ENCODE measurements at regions not wholly inside any gene's neighbourhood (a gene's known extent, or its start where the extent isn't known, plus 50 kb on each side); places are given as distances from the start of the nearest gene placed in this dataset.

DNA sequence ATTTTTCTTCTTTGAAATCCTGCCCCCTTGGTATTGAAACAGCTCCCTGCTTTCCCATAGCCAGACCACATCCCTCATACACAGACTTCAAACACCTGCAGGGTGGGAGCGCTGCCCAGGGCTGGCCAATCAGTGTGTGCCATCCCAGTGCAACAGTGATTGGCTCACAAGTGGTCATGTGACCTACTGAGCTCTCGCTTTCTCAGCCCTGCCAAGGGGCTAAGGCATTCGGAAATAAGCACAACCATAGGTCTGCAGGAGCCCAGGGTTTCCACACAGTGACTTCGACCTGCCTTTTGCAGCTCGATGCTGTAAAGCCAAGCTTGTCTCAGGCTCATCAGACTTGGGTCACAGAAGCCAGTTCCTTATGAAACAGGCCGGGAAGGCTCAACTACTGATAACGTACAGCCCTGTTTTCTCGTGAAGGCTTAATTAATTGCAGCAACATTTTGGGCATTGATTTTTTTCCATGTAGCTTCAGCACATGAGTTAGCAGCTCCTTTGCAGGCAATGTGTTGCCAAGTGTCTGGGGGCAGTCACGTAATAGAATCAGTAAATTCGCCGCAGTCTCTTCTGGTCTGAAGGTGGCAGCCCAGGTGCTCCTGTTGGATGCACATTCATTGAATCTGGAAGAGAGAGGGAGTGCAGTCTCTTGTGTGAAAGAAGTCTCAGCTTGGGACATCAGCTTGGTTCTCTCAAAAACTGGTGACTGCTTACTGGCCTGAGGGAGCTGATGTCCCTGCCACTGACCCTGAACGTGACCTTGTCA lies 1091.8 kb downstream of the AACS start:
- no peak for DNase-seq (ENCODE audit: low read depth in 1 of 2, low spot score in 1 of 2)

GRCh38 chr12:126157575-126157966 lies 1092.3 kb downstream of the AACS start:
- no peak for DNase-seq (ENCODE audit: low read depth in 1 of 2, low spot score in 1 of 2)

GRCh38 chr12:126159139-126159538 lies 1093.9 kb downstream of the AACS start:
- DNase-seq (ENCODE audit: low read depth in 1 of 2, low spot score in 1 of 2) = no peak

DNA sequence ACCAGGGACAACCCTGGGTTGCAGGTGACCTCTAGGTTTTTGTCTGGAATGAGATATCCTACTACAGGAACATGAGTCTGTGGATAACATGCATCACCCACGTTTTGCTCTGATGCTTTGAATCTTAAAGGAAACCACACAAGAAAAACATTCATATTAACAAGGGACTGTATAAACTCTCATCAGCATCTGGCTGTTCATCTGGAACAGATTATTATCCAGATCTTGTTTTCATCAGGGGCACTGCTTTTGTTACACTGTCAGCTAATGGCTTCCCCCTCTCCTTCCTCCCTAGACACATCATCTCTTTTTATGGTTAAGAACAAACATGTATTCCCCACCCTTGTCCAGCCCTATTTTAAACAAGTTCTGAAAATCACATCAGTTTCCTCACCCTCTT lies 1095.7 kb downstream of the AACS start:
- DNase-seq (ENCODE audit: low read depth in 1 of 2, low spot score in 1 of 2) = no peak

DNA sequence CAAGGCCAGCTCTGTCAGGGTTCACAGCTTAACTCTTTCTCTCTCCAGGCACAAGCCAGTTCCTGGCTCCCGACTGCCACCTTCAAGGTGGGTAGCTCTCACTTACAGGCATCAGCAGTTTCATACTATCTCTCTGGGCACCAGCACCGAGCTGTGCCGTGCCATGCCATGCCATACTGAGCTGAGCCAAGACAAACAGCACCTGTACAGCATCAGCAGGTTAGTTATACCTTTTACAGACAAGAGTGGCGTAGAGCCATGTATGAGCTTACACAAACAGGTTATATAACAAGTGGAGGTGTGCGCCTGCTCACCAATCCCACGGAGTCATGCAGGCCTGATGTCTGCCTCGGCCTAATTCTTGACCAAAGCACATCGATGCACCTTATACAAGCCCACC lies 1098.7 kb downstream of the AACS start:
- no peak for DNase-seq (ENCODE audit: low read depth in 1 of 2, low spot score in 1 of 2)

DNA sequence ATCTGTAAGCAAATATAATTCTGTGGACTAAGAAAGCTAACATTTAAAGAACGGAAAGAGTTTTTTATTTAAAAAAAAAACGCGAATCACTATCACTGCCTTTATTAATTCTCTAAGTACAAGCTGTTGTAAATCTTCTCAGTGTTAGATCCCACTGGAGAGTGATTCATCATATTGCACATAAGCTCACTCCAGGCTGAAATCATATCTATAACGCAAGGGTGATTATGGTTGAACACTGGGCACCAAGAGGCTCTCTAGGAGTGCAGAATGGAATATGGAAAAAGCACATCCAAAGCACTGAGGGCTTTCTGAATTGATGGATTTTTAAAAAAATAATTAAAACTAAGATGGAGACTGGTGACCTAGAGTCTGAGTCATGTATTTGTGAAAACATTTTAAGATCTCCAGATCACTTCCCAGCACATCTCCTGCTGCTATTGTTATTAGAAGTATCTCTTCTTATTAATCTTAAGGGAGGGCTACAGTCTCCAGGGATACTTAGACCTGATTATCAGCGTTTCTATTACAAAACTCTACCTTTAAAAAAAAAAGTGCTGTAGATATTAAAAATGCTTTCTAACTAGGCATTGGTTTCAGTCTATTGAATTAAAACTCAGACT lies 1106.8 kb downstream of the AACS start:
- DNase-seq (ENCODE audit: low read depth in 1 of 2, low spot score in 1 of 2) = no peak

DNA sequence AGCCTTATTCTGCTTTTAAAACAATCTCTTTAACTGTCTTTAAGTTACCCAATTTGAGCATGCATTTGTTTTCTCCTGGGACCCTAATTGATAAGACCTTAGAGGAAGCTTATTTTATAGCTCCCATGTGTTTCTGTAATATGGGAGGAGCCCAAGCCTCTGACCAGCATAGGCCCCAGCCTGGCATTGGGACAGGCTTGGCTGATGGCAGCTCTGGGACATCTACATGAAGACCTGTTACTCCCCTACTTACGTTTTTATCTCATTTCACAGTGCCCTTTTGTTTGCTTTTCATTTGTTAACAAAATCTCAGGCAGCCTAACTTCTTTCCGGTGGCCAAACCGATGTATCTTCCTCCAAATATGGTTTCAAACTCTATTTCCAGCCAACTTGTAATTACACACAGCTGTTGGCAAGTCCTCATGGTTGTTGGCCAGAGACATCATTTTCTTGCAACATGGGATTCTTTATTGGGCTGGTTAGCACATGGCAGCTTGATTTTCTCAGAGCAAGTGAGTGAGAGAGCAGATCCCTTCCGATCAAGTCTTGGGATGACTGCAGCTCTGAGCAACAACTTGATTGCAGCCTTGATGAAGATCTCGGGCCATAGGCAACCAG lies 1117.5 kb downstream of the AACS start:
- DNase-seq (ENCODE audit: low read depth in 1 of 2, low spot score in 1 of 2) = no peak

DNA sequence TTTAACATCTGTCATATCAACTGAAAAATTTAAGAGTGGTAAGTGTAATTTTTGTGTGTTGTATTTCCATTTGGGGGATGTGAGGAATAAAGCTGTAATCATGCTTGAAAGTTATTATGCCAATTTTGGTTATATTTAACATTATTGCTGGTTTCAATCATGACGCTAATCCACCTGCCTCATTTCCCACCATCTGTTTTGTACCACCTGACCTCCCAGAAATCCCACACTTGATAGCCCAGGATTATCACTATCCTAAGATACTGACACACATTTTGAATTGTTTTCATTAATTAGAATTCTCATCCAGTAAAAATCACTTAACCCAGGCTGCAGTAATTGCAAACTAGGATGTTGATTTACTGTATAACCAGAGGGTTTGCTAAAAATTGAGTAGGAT lies 1119.8 kb downstream of the AACS start:
- no peak for DNase-seq (ENCODE audit: low read depth in 1 of 2, low spot score in 1 of 2)

GRCh38 chr12:126189856-126190255 lies 1124.6 kb downstream of the AACS start:
- no peak for DNase-seq (ENCODE audit: low read depth in 1 of 2, low spot score in 1 of 2)

GRCh38 chr12:126191031-126191891 lies 1126.0 kb downstream of the AACS start:
- no peak for DNase-seq (ENCODE audit: low read depth in 1 of 2, low spot score in 1 of 2)

GRCh38 chr12:126191949-126192348 lies 1126.7 kb downstream of the AACS start:
- DNase-seq (ENCODE audit: low read depth in 1 of 2, low spot score in 1 of 2) = no peak

DNA sequence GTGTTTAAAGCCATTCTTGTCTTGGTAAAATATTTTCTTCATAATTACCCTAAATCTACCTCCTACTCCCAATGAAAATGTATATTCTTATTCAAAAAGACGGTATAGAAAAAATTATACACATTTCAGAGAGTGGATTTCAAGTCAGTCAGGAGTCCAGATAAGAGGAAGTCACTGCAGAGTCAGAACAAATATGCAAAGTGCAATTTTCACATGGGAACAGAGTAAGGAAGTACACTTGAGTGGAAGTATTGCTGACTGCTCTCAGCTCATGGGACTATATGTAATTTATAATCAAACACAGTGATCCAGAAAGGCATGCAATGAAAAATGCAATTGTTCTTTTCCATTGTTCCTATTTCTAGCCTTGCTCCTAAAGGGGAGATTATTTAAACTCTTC lies 1128.0 kb downstream of the AACS start:
- DNase-seq (ENCODE audit: low read depth in 1 of 2, low spot score in 1 of 2) = no peak

DNA sequence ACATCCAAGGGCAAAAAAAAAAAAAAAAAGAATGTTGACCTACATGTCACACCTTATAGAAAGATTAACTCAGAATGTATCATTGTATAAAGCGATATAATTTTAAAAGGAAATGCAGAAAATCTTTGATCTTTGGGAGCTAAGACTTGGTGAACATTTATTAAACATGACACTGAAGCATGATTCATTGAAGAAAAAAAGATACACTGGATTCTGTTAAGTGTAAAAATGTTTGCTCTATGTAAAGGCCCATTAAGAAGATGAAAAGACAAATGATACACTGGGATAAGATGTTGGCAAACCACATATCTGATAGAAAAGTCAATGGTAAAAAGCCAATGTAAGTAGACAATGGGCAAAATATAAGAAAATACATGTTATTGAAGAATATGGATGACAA lies 1131.0 kb downstream of the AACS start:
- DNase-seq (ENCODE audit: low read depth in 1 of 2, low spot score in 1 of 2) = no peak

DNA sequence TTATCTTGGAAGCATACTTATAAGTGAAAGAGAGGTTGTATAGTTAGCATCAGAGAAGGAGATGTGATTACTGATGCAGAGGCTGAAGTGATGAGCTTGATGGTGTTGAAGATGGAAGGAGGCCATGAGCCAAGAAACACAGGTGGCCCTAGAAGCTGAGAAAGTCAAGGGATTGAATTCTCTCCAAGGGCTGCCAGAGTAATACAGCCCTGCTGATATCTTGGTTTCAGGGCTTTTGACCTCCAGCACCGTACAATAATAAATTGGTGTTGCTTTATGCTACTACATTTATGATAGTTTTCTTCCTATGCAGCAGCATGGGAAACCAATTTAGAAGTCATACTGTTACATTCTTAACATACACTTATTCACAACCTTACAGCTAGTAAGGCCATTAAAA lies 1133.3 kb downstream of the AACS start:
- DNase-seq (ENCODE audit: low read depth in 1 of 2, low spot score in 1 of 2) = no peak

DNA sequence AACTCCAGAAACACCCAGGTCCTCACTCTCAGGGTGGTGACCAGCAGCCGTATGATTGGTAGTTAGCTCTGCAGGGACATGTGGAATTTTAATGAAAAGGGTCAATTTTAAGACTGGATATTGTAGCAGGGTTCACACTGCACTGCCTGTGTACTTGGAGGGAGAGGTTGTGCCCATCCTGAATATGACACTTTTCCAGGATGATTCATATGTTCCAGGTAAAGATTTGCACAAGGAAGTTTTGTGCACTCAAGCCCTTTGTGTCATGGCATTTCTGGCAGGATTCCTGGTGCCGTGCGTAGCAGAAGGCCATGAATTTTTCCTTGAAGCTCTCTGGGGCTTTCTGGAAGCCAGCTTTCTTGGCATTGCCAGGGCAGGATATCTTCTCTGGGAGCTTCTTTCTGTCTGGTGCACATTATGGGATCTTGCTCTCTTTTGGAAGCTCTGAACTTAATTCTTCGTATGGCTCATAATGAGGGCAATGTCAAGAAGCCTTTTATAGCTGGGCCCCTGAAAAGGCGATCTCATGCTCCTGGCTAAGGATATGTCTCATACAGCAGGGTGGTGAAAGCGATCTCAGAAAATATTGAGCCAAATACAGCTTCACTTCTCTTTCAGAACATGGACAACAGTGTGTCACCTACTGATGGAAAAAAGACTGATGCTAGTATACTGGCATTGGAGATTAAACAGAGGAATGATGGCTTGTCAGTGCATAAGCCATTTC lies 1133.9 kb downstream of the AACS start:
- DNase-seq (ENCODE audit: low read depth in 1 of 2, low spot score in 1 of 2) = no peak

DNA sequence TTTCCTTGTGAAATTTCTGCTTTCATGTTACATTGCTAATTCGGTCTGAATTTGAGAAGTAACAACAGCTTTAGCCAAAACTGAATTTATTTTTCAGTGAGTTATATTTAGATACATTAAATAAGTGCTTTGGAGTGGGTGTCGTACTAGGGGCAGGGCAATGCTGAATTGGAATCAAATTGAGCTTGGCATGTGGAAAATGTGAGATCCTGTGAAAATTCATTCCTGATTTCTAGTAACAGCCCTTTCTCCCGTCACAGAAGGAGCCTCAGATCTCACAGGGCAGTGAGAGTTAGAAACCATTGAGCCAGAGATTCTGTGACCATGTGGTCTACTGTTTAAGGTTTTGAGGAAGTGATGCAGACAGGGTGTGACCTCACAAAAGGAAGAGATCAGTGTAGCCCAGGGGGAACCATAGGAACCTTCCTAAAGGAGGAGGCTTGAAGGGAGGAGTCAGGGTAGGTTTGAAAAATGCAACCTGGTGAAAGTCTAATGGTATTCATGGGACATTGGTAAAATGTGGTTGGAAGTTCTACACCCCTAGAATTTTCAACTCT lies 1136.8 kb downstream of the AACS start:
- no peak for DNase-seq (ENCODE audit: low read depth in 1 of 2, low spot score in 1 of 2)

GRCh38 chr12:126204326-126204725 lies 1139.1 kb downstream of the AACS start:
- no peak for DNase-seq (ENCODE audit: low read depth in 1 of 2, low spot score in 1 of 2)

GRCh38 chr12:126210026-126210425 lies 1144.8 kb downstream of the AACS start:
- DNase-seq (ENCODE audit: low read depth in 1 of 2, low spot score in 1 of 2) = no peak

DNA sequence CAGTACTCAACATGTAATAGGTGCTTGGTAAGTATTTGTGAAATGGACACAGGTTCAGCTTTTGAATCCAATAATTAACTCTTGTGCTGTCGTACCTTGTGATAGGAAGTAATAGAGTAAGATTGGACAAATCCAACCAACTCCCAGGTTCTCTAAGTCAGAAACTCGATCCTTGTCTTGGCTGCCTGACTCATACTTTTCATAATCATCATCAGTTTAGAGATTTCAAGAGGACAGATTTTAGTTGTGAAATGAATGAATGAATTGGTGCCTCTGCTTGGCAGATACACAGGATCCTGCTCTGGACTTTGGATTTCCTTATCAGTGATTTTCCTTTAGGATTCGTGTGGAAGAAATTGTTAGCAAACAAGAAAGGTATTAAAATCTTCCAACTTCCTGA lies 1145.2 kb downstream of the AACS start:
- DNase-seq (ENCODE audit: low read depth in 1 of 2, low spot score in 1 of 2) = no peak

- no peak for DNase-seq (ENCODE audit: low read depth in 1 of 2, low spot score in 1 of 2)
Measured at GRCh38 chr12:126212824-126213223, 1147.6 kb downstream of the AACS start.

DNA sequence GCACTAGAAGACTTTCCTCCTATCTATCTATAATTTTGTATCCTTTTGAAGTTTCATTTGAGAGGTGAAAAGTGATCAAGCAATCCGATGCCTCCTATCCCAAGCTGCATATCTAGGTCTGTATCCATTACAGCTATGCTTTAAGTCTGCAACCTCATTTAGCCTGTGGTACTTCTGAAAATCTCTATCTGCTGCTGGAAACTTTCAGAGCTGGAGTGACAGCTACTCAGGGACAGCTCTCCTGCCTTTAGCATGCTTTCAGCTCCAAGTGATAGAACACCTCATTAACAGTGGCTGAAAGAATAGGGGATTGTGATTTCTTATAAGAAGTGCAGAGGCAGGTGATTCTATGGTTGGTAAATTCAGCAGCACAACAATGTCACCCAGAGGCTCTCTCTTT lies 1153.5 kb downstream of the AACS start:
- no peak for DNase-seq (ENCODE audit: low read depth in 1 of 2, low spot score in 1 of 2)
